ENCODE measurements at regions not wholly inside any gene's neighbourhood (a gene's known extent, or its start where the extent isn't known, plus 50 kb on each side); places are given as distances from the start of the nearest gene placed in this dataset.

- Mint-ChIP-seq H3K4me3 (no peak overlapping the region), H3K4me1 (no peaks in the 10 kb centered on the region), H3K27ac (no peak overlapping the region), H3K36me3 (ENCODE audit: low read depth) (no peaks in the 10 kb centered on the region), H3K9me3 (no peaks in the 10 kb centered on the region), H3K27me3 (ENCODE audit: low read depth) (no peaks in the 10 kb centered on the region)
- TF ChIP-seq CTCF (IDR thresholded peaks at IDR 0.05; ENCODE audit: unreplicated experiment in 3 of 3) = no peak
Observed at GRCh38 chr12:25675808-25676207, 122.7 kb upstream of the LMNTD1 start.

DNA sequence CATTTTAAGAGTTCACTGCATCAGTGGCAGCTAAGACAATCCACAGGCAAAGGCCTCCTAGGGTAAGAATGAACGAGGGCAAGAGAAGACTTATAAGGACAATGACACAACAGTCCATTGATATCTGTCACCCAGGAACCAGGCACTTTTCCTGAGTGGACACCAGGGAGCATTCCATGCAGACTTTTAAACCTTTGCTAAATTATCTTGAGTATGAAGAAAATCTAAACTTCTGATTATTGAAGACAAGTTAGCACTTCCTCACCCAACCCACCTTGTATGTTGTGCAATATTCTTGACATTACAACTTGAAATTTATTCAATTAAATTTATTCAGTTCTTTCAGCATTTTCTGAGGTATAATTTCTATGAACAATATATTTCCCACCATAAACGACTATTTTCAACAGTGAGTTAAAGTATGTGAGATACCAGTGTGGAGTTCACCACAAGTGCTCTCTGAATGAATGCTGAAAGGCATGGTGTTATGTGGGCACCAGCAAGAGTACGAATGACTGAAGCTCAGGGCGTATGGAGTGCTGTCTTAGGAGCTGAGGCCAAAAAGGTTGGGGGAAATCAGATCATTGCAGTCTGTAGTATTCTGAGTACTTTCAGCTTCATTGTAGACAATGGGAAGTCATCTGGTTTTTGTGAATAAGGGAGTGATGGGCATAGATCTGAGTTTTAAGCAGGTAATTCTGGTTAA is 124.3 kb upstream of the LMNTD1 start:
- Mint-ChIP-seq H3K36me3 (ENCODE audit: low read depth) (no peaks in the 10 kb centered on the region), H3K9me3 (no peaks in the 10 kb centered on the region), H3K27ac (no peak overlapping the region), H3K4me1 (peaks cover 2% of the 10 kb centered on the region), H3K27me3 (ENCODE audit: low read depth) (no peaks in the 10 kb centered on the region), H3K4me3 (no peak overlapping the region)
- no peak for TF ChIP-seq CTCF (IDR thresholded peaks at IDR 0.05; ENCODE audit: unreplicated experiment in 3 of 3)

- Mint-ChIP-seq H3K4me1 (peaks cover 17% of the 10 kb centered on the region), H3K27me3 (ENCODE audit: low read depth) (no peaks in the 10 kb centered on the region), H3K9me3 (no peaks in the 10 kb centered on the region), H3K36me3 (ENCODE audit: low read depth) (no peaks in the 10 kb centered on the region), H3K4me3 (no peak overlapping the region), H3K27ac (no peak overlapping the region)
- TF ChIP-seq CTCF (IDR thresholded peaks at IDR 0.05; ENCODE audit: unreplicated experiment in 3 of 3) = no peak
Observed at GRCh38 chr12:25681580-25681979, 128.5 kb upstream of the LMNTD1 start.

- H3K4me3 Mint-ChIP-seq = no peak overlapping the region
Observed at GRCh38 chr12:25682421-25682820, 129.3 kb upstream of the LMNTD1 start.

GRCh38 chr12:25684070-25684469 is 131.0 kb upstream of the LMNTD1 start:
- Mint-ChIP-seq H3K27me3 (ENCODE audit: low read depth) (no peaks in the 10 kb centered on the region), H3K36me3 (ENCODE audit: low read depth) (peaks cover 3% of the 10 kb centered on the region), H3K4me3 (no peak overlapping the region), H3K27ac (peak overlapping the region in 2 of 3 experiments; percentile 41), H3K4me1 (peaks cover 17% of the 10 kb centered on the region), H3K9me3 (peaks cover 3% of the 10 kb centered on the region)
- TF ChIP-seq CTCF (IDR thresholded peaks at IDR 0.05; ENCODE audit: unreplicated experiment in 3 of 3) = no peak

More at GRCh38 chr12:25682421-25682820, 129.3 kb upstream of the LMNTD1 start:
- Mint-ChIP-seq H3K4me1 (peaks cover 17% of the 10 kb centered on the region), H3K9me3 (peaks cover 3% of the 10 kb centered on the region), H3K27ac (peak overlapping the region in 2 of 3 experiments; percentile 50 to 56), H3K27me3 (ENCODE audit: low read depth) (no peaks in the 10 kb centered on the region), H3K36me3 (ENCODE audit: low read depth) (peaks cover 2% of the 10 kb centered on the region)
- TF ChIP-seq CTCF (IDR thresholded peaks at IDR 0.05; ENCODE audit: unreplicated experiment in 3 of 3) = no peak

- TF ChIP-seq CTCF (IDR thresholded peaks at IDR 0.05; ENCODE audit: unreplicated experiment in 3 of 3) = no peak
- Mint-ChIP-seq H3K27me3 (ENCODE audit: low read depth) (no peaks in the 10 kb centered on the region), H3K27ac (no peak overlapping the region), H3K36me3 (ENCODE audit: low read depth) (peaks cover 3% of the 10 kb centered on the region), H3K4me1 (peaks cover 38% of the 10 kb centered on the region), H3K9me3 (peaks cover 3% of the 10 kb centered on the region), H3K4me3 (no peak overlapping the region)
Observed at GRCh38 chr12:25686351-25686750, 133.3 kb upstream of the LMNTD1 start.
